ENCODE measurements at regions not wholly inside any gene's neighbourhood (a gene's known extent, or its start where the extent isn't known, plus 50 kb on each side); places are given as distances from the start of the nearest gene placed in this dataset.

DNA sequence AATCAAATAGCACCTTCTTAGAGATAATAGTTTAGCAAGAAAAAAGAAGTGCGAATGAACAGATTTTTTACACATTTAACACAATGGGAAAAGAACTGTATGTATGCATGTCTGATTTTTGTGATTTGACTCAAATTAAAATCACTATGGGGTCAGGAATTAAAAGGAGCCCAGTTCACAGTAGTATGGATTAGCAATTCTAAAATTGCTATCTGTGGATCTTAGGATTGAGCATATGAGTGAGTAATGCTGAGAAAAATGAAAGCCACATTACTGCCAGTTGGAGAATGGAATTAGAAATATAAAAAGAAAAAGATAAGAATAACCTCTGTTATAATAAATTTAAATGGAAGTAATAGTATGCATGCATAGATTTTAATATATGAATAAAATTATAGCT, 386.8 kb upstream of the PLSCR5 start:
- TF ChIP-seq, protein P1, sequence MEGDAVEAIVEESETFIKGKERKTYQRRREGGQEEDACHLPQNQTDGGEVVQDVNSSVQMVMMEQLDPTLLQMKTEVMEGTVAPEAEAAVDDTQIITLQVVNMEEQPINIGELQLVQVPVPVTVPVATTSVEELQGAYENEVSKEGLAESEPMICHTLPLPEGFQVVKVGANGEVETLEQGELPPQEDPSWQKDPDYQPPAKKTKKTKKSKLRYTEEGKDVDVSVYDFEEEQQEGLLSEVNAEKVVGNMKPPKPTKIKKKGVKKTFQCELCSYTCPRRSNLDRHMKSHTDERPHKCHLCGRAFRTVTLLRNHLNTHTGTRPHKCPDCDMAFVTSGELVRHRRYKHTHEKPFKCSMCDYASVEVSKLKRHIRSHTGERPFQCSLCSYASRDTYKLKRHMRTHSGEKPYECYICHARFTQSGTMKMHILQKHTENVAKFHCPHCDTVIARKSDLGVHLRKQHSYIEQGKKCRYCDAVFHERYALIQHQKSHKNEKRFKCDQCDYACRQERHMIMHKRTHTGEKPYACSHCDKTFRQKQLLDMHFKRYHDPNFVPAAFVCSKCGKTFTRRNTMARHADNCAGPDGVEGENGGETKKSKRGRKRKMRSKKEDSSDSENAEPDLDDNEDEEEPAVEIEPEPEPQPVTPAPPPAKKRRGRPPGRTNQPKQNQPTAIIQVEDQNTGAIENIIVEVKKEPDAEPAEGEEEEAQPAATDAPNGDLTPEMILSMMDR (IDR thresholded peaks at IDR 0.05; ENCODE audit: insufficient read depth, low read depth, low read length) = no peak
- TF ChIP-seq EZH2 (IDR thresholded peaks at IDR 0.05; ENCODE audit: insufficient read depth, low read length) = no peak
